Neural progenitor cell (in vitro differentiated cells): ENCODE measurements at regions not wholly inside any gene's neighbourhood (a gene's known extent, or its start where the extent isn't known, plus 50 kb on each side); places are given as distances from the start of the nearest gene placed in this dataset.
A peak's percentile ranks its signal among the peaks of the same experiment; 100 is the strongest.

ENCODE experiments used
- DNase-seq: peaks from one replicate; pipeline ENCODE4 v3.0.0-alpha.2; 2016; ENCODE audit warnings: low spot score
- H2AFZ ChIP-seq: fragments of 200-600 bp; sonication (generic); replicated peaks from 2 replicates; pipeline ENCODE4 v1.6.1; 2016; ENCODE audit warnings: antibody characterized with exemption
- H3F3A ChIP-seq: fragments of 200-600 bp; sonication (generic); 2 replicates; pipeline ENCODE4 v1.6.1; 2016; ENCODE audit warnings: antibody characterized with exemption, low read depth
- H3K27ac ChIP-seq: fragments of 200-600 bp; sonication (generic); 2 replicates; pipeline ENCODE4 v1.5.1; 2016; ENCODE audit warnings: mild to moderate bottlenecking
- H3K27me3 ChIP-seq: fragments of 200-600 bp; sonication (generic); 2 replicates; pipeline ENCODE4 v1.6.1; 2016; ENCODE audit warnings: mild to moderate bottlenecking, moderate library complexity
- H3K36me3 ChIP-seq: fragments of 200-600 bp; sonication (generic); 2 replicates; pipeline ENCODE4 v1.5.1; 2016
- H3K4me1 ChIP-seq: fragments of 200-600 bp; sonication (generic); 2 replicates; pipeline ENCODE4 v1.6.1; 2016; ENCODE audit warnings: mixed run types
- H3K4me2 ChIP-seq: fragments of 200-600 bp; sonication (generic); 2 replicates; pipeline ENCODE4 v1.6.1; 2016
- H3K4me3 ChIP-seq: fragments of 200-600 bp; sonication (generic); 2 replicates; pipeline ENCODE4 v1.5.1; 2016
- H3K79me2 ChIP-seq: fragments of 200-600 bp; sonication (generic); 2 replicates; pipeline ENCODE4 v1.6.1; 2016; ENCODE audit warnings: low read depth
- H3K9ac ChIP-seq: fragments of 200-600 bp; sonication (generic); 2 replicates; pipeline ENCODE4 v1.6.1; 2016
- H3K9me3 ChIP-seq: fragments of 200-600 bp; sonication (generic); 2 replicates; pipeline ENCODE4 v1.5.1; 2016; ENCODE audit warnings: low read depth
- H4K20me1 ChIP-seq: fragments of 200-600 bp; sonication (generic); 2 replicates; pipeline ENCODE4 v1.6.1; 2016; ENCODE audit warnings: low read depth
- H3K27ac Mint-ChIP-seq: 3 replicates; pipeline ENCODE4 v1.8.0; 2021; ENCODE audit warnings: mixed read lengths
- H3K27me3 Mint-ChIP-seq: 2 replicates; pipeline ENCODE4 v1.8.0; 2022; ENCODE audit warnings: low read depth, mild to moderate bottlenecking, inconsistent platforms, moderate library complexity, mixed read lengths; ENCODE audit not compliant: insufficient read depth
- H3K36me3 Mint-ChIP-seq: 3 replicates; pipeline ENCODE4 v1.8.0; 2021; ENCODE audit warnings: mixed read lengths
- H3K4me1 Mint-ChIP-seq: 3 replicates; pipeline ENCODE4 v1.8.0; 2021; ENCODE audit warnings: mixed read lengths
- H3K4me3 Mint-ChIP-seq: 3 replicates; pipeline ENCODE4 v1.8.0; 2021; ENCODE audit warnings: mild to moderate bottlenecking, moderate library complexity, mixed read lengths
- H3K9me3 Mint-ChIP-seq: 3 replicates; pipeline ENCODE4 v1.8.0; 2020; ENCODE audit warnings: mixed read lengths
- EZH2 ChIP-seq: fragments of 200-600 bp; sonication (generic); IDR thresholded peaks from 2 replicates; pipeline ENCODE4 v1.6.1; 2017; ENCODE audit warnings: antibody characterized with exemption, mild to moderate bottlenecking, moderate library complexity
- EZH2phosphoT487 ChIP-seq: fragments of 200-600 bp; sonication (generic); IDR thresholded peaks from 2 replicates; pipeline ENCODE4 v1.6.1; 2017; ENCODE audit warnings: antibody characterized with exemption
- TF ChIP-seq, protein P1 (sequence below): fragments of 200-600 bp; sonication (generic); IDR thresholded peaks from 2 replicates; pipeline ENCODE4 v1.5.1; 2017; ENCODE audit warnings: antibody characterized with exemption, mild to moderate bottlenecking

- no peaks in the 10 kb centered on the region for H4K20me1 ChIP-seq
- Mint-ChIP-seq H3K4me3 (no peak overlapping the region), H3K4me1 (peaks cover 3% of the 10 kb centered on the region), H3K9me3 (peaks cover 3% of the 10 kb centered on the region), H3K27me3 (no peaks in the 10 kb centered on the region), H3K36me3 (no peaks in the 10 kb centered on the region), H3K27ac (no peak overlapping the region)
- no peak overlapping the region for H3K27ac ChIP-seq
- no peak overlapping the region for H3K9ac ChIP-seq
- no peaks in the 10 kb centered on the region for H3K36me3 ChIP-seq
- TF ChIP-seq EZH2 (no peak), EZH2phosphoT487 (no peak)
- TF ChIP-seq, protein P1, sequence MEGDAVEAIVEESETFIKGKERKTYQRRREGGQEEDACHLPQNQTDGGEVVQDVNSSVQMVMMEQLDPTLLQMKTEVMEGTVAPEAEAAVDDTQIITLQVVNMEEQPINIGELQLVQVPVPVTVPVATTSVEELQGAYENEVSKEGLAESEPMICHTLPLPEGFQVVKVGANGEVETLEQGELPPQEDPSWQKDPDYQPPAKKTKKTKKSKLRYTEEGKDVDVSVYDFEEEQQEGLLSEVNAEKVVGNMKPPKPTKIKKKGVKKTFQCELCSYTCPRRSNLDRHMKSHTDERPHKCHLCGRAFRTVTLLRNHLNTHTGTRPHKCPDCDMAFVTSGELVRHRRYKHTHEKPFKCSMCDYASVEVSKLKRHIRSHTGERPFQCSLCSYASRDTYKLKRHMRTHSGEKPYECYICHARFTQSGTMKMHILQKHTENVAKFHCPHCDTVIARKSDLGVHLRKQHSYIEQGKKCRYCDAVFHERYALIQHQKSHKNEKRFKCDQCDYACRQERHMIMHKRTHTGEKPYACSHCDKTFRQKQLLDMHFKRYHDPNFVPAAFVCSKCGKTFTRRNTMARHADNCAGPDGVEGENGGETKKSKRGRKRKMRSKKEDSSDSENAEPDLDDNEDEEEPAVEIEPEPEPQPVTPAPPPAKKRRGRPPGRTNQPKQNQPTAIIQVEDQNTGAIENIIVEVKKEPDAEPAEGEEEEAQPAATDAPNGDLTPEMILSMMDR = no peak
- no peak for DNase-seq
- H3K4me1 ChIP-seq = no peaks in the 10 kb centered on the region
- H3K4me2 ChIP-seq = no peak overlapping the region
- H3K9me3 ChIP-seq = no peaks in the 10 kb centered on the region
- H3F3A ChIP-seq = no peaks in the 10 kb centered on the region
- H3K27me3 ChIP-seq = no peaks in the 10 kb centered on the region
- H3K4me3 ChIP-seq = no peak overlapping the region
- H3K79me2 ChIP-seq = no peaks in the 10 kb centered on the region
- peak overlapping the region; percentile 63 for H2AFZ ChIP-seq
These were observed 317.1 kb upstream of the CWC22 start for GRCh38 chr2:180324182-180324581.

DNA sequence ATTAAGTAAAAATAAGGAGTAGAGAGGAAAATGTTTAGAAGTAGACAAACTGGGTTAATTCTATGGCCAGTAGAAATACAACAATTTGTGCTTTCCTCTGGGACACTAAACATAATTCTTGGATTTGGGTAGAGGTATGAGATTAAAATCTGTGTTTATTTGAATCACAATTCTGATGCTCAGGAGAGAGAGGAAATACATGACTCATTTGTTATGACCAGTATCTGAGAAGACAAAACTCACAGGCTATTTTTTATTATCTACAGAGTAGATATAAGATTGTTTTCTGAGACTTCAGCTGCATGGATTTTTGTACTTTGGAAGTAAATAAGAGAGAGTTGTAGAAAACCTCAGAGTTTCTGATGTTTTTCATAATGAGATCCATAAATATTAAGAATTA, 315.7 kb upstream of the CWC22 start:
- H3K27me3 Mint-ChIP-seq = no peaks in the 10 kb centered on the region
- Histone ChIP-seq H3K36me3 (no peaks in the 10 kb centered on the region), H3K9me3 (no peaks in the 10 kb centered on the region), H3F3A (no peaks in the 10 kb centered on the region), H4K20me1 (no peaks in the 10 kb centered on the region), H3K4me2 (no peak overlapping the region), H3K4me1 (no peaks in the 10 kb centered on the region), H3K27ac (no peak overlapping the region), H3K79me2 (no peaks in the 10 kb centered on the region), H2AFZ (no peak overlapping the region), H3K27me3 (no peaks in the 10 kb centered on the region), H3K9ac (no peak overlapping the region), H3K4me3 (no peak overlapping the region)
- TF ChIP-seq EZH2 (no peak), EZH2phosphoT487 (no peak)
- TF ChIP-seq, protein P1 = no peak
- no peak overlapping the region for H3K27ac Mint-ChIP-seq
- no peak for DNase-seq
- no peaks in the 10 kb centered on the region for H3K36me3 Mint-ChIP-seq
- peaks cover 3% of the 10 kb centered on the region for H3K9me3 Mint-ChIP-seq
- no peak overlapping the region for H3K4me3 Mint-ChIP-seq
- no peaks in the 10 kb centered on the region for H3K4me1 Mint-ChIP-seq

- Mint-ChIP-seq H3K27ac (no peak overlapping the region), H3K4me1 (no peaks in the 10 kb centered on the region)
These were observed 312.7 kb upstream of the CWC22 start for GRCh38 chr2:180319586-180320405.

More at GRCh38 chr2:180319586-180320405, 312.7 kb upstream of the CWC22 start:
- TF ChIP-seq, protein P1 = no peak
- TF ChIP-seq EZH2 (no peak), EZH2phosphoT487 (no peak)
- Mint-ChIP-seq H3K36me3 (no peaks in the 10 kb centered on the region), H3K27me3 (no peaks in the 10 kb centered on the region), H3K9me3 (peaks cover 3% of the 10 kb centered on the region), H3K4me3 (no peak overlapping the region)
- no peaks in the 10 kb centered on the region for H4K20me1 ChIP-seq
- no peaks in the 10 kb centered on the region for H3K79me2 ChIP-seq
- H3F3A ChIP-seq = no peaks in the 10 kb centered on the region
- no peaks in the 10 kb centered on the region for H3K4me1 ChIP-seq
- H3K9ac ChIP-seq = no peak overlapping the region
- no peak overlapping the region for H2AFZ ChIP-seq
- H3K27ac ChIP-seq = no peak overlapping the region
- no peaks in the 10 kb centered on the region for H3K27me3 ChIP-seq
- H3K4me2 ChIP-seq = no peak overlapping the region
- no peak for DNase-seq
- H3K4me3 ChIP-seq = no peak overlapping the region
- H3K9me3 ChIP-seq = no peaks in the 10 kb centered on the region
- no peaks in the 10 kb centered on the region for H3K36me3 ChIP-seq
